H9 (cell line): ENCODE measurements at regions not wholly inside any gene's neighbourhood (a gene's known extent, or its start where the extent isn't known, plus 50 kb on each side); places are given as distances from the start of the nearest gene placed in this dataset.

ENCODE experiments used
- DNase-seq: peaks from one replicate; pipeline ENCODE4 v3.0.0-alpha.2; 2017
- H2AFZ ChIP-seq: one replicate; pipeline ENCODE4 v1.6.1; 2013; ENCODE audit warnings: mild to moderate bottlenecking, low read length, control low read depth, moderate library complexity
- H2AK5ac ChIP-seq: 2 replicates; pipeline ENCODE4 v1.6.1; 2013; ENCODE audit warnings: low read length, control low read depth, mixed read lengths; ENCODE audit not compliant: insufficient read length
- H2BK120ac ChIP-seq: one replicate; pipeline ENCODE4 v1.6.1; 2013; ENCODE audit warnings: low read depth, mild to moderate bottlenecking, low read length, control low read depth, inconsistent platforms; ENCODE audit not compliant: poor library complexity, severe bottlenecking
- H2BK12ac ChIP-seq: 2 replicates; pipeline ENCODE4 v1.6.1; 2013; ENCODE audit warnings: low read length, control low read depth, mixed read lengths, low read depth; ENCODE audit not compliant: insufficient read length
- H2BK15ac ChIP-seq: 2 replicates; pipeline ENCODE4 v1.6.1; 2013; ENCODE audit warnings: low read depth, low read length, control low read depth
- H2BK20ac ChIP-seq: one replicate; pipeline ENCODE4 v1.6.1; 2013; ENCODE audit warnings: low read depth, mild to moderate bottlenecking, low read length, control low read depth, inconsistent platforms; ENCODE audit not compliant: poor library complexity, severe bottlenecking
- H2BK5ac ChIP-seq: 2 replicates; pipeline ENCODE4 v1.6.1; 2013; ENCODE audit warnings: low read length, control low read depth, mixed read lengths; ENCODE audit not compliant: insufficient read length
- H3K14ac ChIP-seq: 2 replicates; pipeline ENCODE4 v1.6.1; 2013; ENCODE audit warnings: low read length, control low read depth; ENCODE audit not compliant: insufficient read depth
- H3K18ac ChIP-seq: 2 replicates; pipeline ENCODE4 v1.6.1; 2013; ENCODE audit warnings: low read depth, mild to moderate bottlenecking, mixed read lengths, low read length, control low read depth; ENCODE audit not compliant: insufficient read length
- H3K23ac ChIP-seq: 2 replicates; pipeline ENCODE4 v1.6.1; 2013; ENCODE audit warnings: low read length, control low read depth, mixed read lengths, low read depth; ENCODE audit not compliant: insufficient read length
- H3K23me2 ChIP-seq: 2 replicates; pipeline ENCODE4 v1.6.1; 2013; ENCODE audit warnings: low read depth, mild to moderate bottlenecking, mixed read lengths, low read length, control low read depth; ENCODE audit not compliant: insufficient read length, poor library complexity, severe bottlenecking
- H3K27ac ChIP-seq: 2 replicates; pipeline ENCODE4 v1.5.1; 2013; ENCODE audit warnings: low read length, control low read depth, mixed read lengths, low read depth; ENCODE audit not compliant: insufficient read length
- H3K27me3 ChIP-seq: 2 replicates; pipeline ENCODE4 v1.6.1; 2013; ENCODE audit warnings: low read length, control low read depth, inconsistent platforms; ENCODE audit not compliant: insufficient read depth
- H3K4ac ChIP-seq: 2 replicates; pipeline ENCODE4 v1.6.1; 2013; ENCODE audit warnings: low read depth, mild to moderate bottlenecking, control low read depth, inconsistent platforms, low read length, moderate library complexity
- H3K4me1 ChIP-seq: 2 replicates; pipeline ENCODE4 v1.6.1; 2013; ENCODE audit warnings: low read length, control low read depth, inconsistent platforms; ENCODE audit not compliant: insufficient read depth
- H3K4me2 ChIP-seq: 2 replicates; pipeline ENCODE4 v1.6.1; 2013; ENCODE audit warnings: low read length, control low read depth, mixed read lengths; ENCODE audit not compliant: insufficient read length, insufficient read depth
- H3K56ac ChIP-seq: 2 replicates; pipeline ENCODE4 v1.6.1; 2013; ENCODE audit warnings: low read depth, mild to moderate bottlenecking, mixed read lengths, low read length, control low read depth; ENCODE audit not compliant: insufficient read length
- H3K79me1 ChIP-seq: 2 replicates; pipeline ENCODE4 v1.6.1; 2013; ENCODE audit warnings: low read depth, mild to moderate bottlenecking, moderate library complexity, low read length, control low read depth, inconsistent platforms; ENCODE audit not compliant: insufficient read depth, poor library complexity, severe bottlenecking
- H3K79me2 ChIP-seq: 2 replicates; pipeline ENCODE4 v1.6.1; 2013; ENCODE audit warnings: low read length, control low read depth, inconsistent platforms; ENCODE audit not compliant: insufficient read depth
- H3K9ac ChIP-seq: 2 replicates; pipeline ENCODE4 v1.6.1; 2013; ENCODE audit warnings: low read length, control low read depth, mixed read lengths; ENCODE audit not compliant: insufficient read length; ENCODE audit errors: extremely low read depth
- H3K9me3 ChIP-seq: one replicate; pipeline ENCODE4 v1.6.1; 2013; ENCODE audit warnings: low read depth, low read length, inconsistent platforms; ENCODE audit not compliant: control insufficient read depth
- H3T11ph ChIP-seq: one replicate; pipeline ENCODE4 v1.6.1; 2013; ENCODE audit warnings: mild to moderate bottlenecking, low read length, control low read depth, inconsistent platforms
- H4K20me1 ChIP-seq: one replicate; pipeline ENCODE4 v1.6.1; 2013; ENCODE audit not compliant: control insufficient read depth, insufficient read length, insufficient read depth
- H4K5ac ChIP-seq: 2 replicates; pipeline ENCODE4 v1.6.1; 2013; ENCODE audit warnings: low read depth, mild to moderate bottlenecking, mixed read lengths, low read length, control low read depth; ENCODE audit not compliant: insufficient read length
- H4K8ac ChIP-seq: replicated peaks from 2 replicates; pipeline ENCODE4 v1.6.1; 2013; ENCODE audit warnings: low read length, control low read depth, mixed read lengths, low read depth; ENCODE audit not compliant: insufficient read length
- H4K91ac ChIP-seq: 2 replicates; pipeline ENCODE4 v1.6.1; 2013; ENCODE audit warnings: low read depth, mild to moderate bottlenecking, moderate library complexity, mixed read lengths, low read length, control low read depth; ENCODE audit not compliant: insufficient read length
- H3K27ac Mint-ChIP-seq, 3 experiments: 2 replicates in 2 of 3; 3 replicates in 1 of 3; pipeline ENCODE4 v1.8.0; 2020 to 2021; ENCODE audit warnings: mixed read lengths in 3 of 3, mild to moderate bottlenecking in 1 of 3, moderate library complexity in 1 of 3
- H3K27me3 Mint-ChIP-seq: 2 replicates; pipeline ENCODE4 v1.8.0; 2021; ENCODE audit warnings: low read depth, mild to moderate bottlenecking, moderate library complexity, mixed read lengths
- H3K36me3 Mint-ChIP-seq, 3 experiments: 2 replicates in 2 of 3; 3 replicates in 1 of 3; pipeline ENCODE4 v1.8.0; 2020 to 2021; ENCODE audit warnings: low read depth in 3 of 3, mixed read lengths in 3 of 3; ENCODE audit not compliant: insufficient read depth in 1 of 3
- H3K4me1 Mint-ChIP-seq, 2 experiments: 2 replicates each; pipeline ENCODE4 v1.8.0; 2020; ENCODE audit warnings: mixed read lengths in 2 of 2
- H3K4me3 Mint-ChIP-seq, 2 experiments: 2 replicates in 1 of 2; 3 replicates in 1 of 2; pipeline ENCODE4 v1.8.0; 2020 to 2021; ENCODE audit warnings: mild to moderate bottlenecking in 2 of 2, mixed read lengths in 2 of 2, moderate library complexity in 1 of 2
- H3K9me3 Mint-ChIP-seq, 2 experiments: 2 replicates in 1 of 2; 3 replicates in 1 of 2; pipeline ENCODE4 v1.8.0; 2020; ENCODE audit warnings: mild to moderate bottlenecking in 2 of 2, mixed read lengths in 2 of 2, moderate library complexity in 1 of 2
- WGBS: extraction: QIAGEN DNeasy Blood & Tissue Kit; methylation state at CpG from one replicate; pipeline ENCODE4 v1.1.7; 2013; ENCODE audit warnings: missing lambda C conversion rate, low lambda C conversion rate, mixed read lengths; ENCODE audit not compliant: insufficient read length; ENCODE audit errors: extremely low coverage; 5-methylcytosine and 5-hydroxymethylcytosine counted together
- TF ChIP-seq, protein P1 (sequence below): fragments of 200-600 bp; sonication (generic); conservative IDR thresholded peaks from 3 replicates; pipeline ENCODE4 v1.8.0; 2021; ENCODE audit warnings: antibody characterized with exemption, mild to moderate bottlenecking

- Histone ChIP-seq H3K18ac (no peak overlapping the region), H4K5ac (no peak overlapping the region), H3K79me1 (no peaks in the 10 kb centered on the region), H2BK120ac (no peak overlapping the region), H3K9ac (no peak overlapping the region), H3K9me3 (no peaks in the 10 kb centered on the region), H2BK20ac (no peak overlapping the region), H2BK15ac (no peak overlapping the region), H3K4me2 (no peak overlapping the region), H3K27me3 (no peaks in the 10 kb centered on the region), H3K27ac (no peak overlapping the region), H4K8ac (no peak overlapping the region), H3T11ph (no peak overlapping the region), H3K14ac (no peak overlapping the region), H4K20me1 (no peaks in the 10 kb centered on the region), H2BK12ac (no peak overlapping the region), H3K4ac (no peak overlapping the region), H3K4me1 (no peaks in the 10 kb centered on the region; the same call in 1 of the 2 replicates), H2AFZ (no peak overlapping the region), H4K91ac (no peak overlapping the region), H3K56ac (no peak overlapping the region), H2AK5ac (no peak overlapping the region), H2BK5ac (no peak overlapping the region), H3K23me2 (no peaks in the 10 kb centered on the region), H3K23ac (no peak overlapping the region), H3K79me2 (no peaks in the 10 kb centered on the region)
- DNase-seq: no peak
- Mint-ChIP-seq H3K4me3 (no peak overlapping the region), H3K9me3 (peaks cover 0 to 1% of the 10 kb centered on the region in 2 experiments; a peak in 2 of 5 replicates), H3K27ac (no peak overlapping the region), H3K36me3 (no peaks in the 10 kb centered on the region; a peak in 1 of 7 replicates), H3K4me1 (peaks cover 5 to 6% of the 10 kb centered on the region in 2 experiments; a peak in 3 of 4 replicates), H3K27me3 (peaks cover 2% of the 10 kb centered on the region; the same call in 1 of the 2 replicates)
- no CpG with 5 or more reads among the region's 5 CpGs for WGBS
- TF ChIP-seq, protein P1, sequence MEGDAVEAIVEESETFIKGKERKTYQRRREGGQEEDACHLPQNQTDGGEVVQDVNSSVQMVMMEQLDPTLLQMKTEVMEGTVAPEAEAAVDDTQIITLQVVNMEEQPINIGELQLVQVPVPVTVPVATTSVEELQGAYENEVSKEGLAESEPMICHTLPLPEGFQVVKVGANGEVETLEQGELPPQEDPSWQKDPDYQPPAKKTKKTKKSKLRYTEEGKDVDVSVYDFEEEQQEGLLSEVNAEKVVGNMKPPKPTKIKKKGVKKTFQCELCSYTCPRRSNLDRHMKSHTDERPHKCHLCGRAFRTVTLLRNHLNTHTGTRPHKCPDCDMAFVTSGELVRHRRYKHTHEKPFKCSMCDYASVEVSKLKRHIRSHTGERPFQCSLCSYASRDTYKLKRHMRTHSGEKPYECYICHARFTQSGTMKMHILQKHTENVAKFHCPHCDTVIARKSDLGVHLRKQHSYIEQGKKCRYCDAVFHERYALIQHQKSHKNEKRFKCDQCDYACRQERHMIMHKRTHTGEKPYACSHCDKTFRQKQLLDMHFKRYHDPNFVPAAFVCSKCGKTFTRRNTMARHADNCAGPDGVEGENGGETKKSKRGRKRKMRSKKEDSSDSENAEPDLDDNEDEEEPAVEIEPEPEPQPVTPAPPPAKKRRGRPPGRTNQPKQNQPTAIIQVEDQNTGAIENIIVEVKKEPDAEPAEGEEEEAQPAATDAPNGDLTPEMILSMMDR: no peak
Observed at GRCh38 chr7:67696124-67696523, 699.5 kb downstream of the TYW1 start.
